WTC11 (cell line): ENCODE measurements at regions not wholly inside any gene's neighbourhood (a gene's known extent, or its start where the extent isn't known, plus 50 kb on each side); places are given as distances from the start of the nearest gene placed in this dataset.

Experiments used
- ATAC-seq: fragments of 200-7000 bp; cut with Tn5 transposase; 2 replicates; pipeline ENCODE4 v1.10.0; 2021; ENCODE audit warnings: mild to moderate bottlenecking, moderate library complexity
- CTCF ChIA-PET: fragments of 300-600 bp; sonication (Branson Sonifier 250); formaldehyde crosslinking; loops from one replicate; lab custom pipeline; 2021; ENCODE audit warnings: antibody characterized with exemption; lab: Charles Lee
- POLR2A ChIA-PET: fragments of 350-600 bp; sonication (Branson Sonifier 250); formaldehyde crosslinking; loops from one replicate; lab custom pipeline; 2021; ENCODE audit warnings: antibody characterized with exemption; lab: Charles Lee
- DNase-seq: peaks from one replicate; pipeline ENCODE4 v3.0.0; 2021; ENCODE audit warnings: low spot score
- H3K27ac Mint-ChIP-seq: 2 replicates; pipeline ENCODE4 v1.8.0; 2021; ENCODE audit warnings: mixed read lengths
- H3K27me3 Mint-ChIP-seq: 2 replicates; pipeline ENCODE4 v1.8.0; 2021; ENCODE audit warnings: low read depth, mild to moderate bottlenecking, moderate library complexity, mixed read lengths
- H3K36me3 Mint-ChIP-seq: 2 replicates; pipeline ENCODE4 v1.8.0; 2021; ENCODE audit warnings: mixed read lengths
- H3K4me1 Mint-ChIP-seq: 2 replicates; pipeline ENCODE4 v1.8.0; 2022; ENCODE audit warnings: mixed read lengths
- H3K4me3 Mint-ChIP-seq: 2 replicates; pipeline ENCODE4 v1.8.0; 2021; ENCODE audit warnings: mild to moderate bottlenecking, moderate library complexity, mixed read lengths
- H3K9me3 Mint-ChIP-seq: 2 replicates; pipeline ENCODE4 v1.8.0; 2021; ENCODE audit warnings: mixed read lengths
- CBFB ChIP-seq: sonication (generic); formaldehyde crosslinking; IDR thresholded peaks from 2 replicates; pipeline ENCODE4 v1.8.1; 2022; ENCODE audit warnings: mild to moderate bottlenecking, low read depth, missing genetic modification reagents
- CREB1 ChIP-seq: sonication (generic); formaldehyde crosslinking; IDR thresholded peaks from 2 replicates; pipeline ENCODE4 v1.8.0; 2023; ENCODE audit warnings: mild to moderate bottlenecking, missing genetic modification reagents
- FOXK1 ChIP-seq: sonication (generic); formaldehyde crosslinking; IDR thresholded peaks from 2 replicates; pipeline ENCODE4 v1.8.0; 2022; ENCODE audit warnings: mild to moderate bottlenecking, moderate library complexity, missing genetic modification reagents
- JAZF1 ChIP-seq: fragments of 250-450 bp; sonication (Bioruptor Pico); IDR thresholded peaks from 2 replicates; pipeline ENCODE4 v1.9.0; 2021; ENCODE audit warnings: moderate library complexity, mild to moderate bottlenecking, inconsistent platforms
- MXD4 ChIP-seq: fragments of 250-450 bp; sonication (Bioruptor Pico); IDR thresholded peaks from 2 replicates; pipeline ENCODE4 v1.8.0; 2021; ENCODE audit warnings: mild to moderate bottlenecking, moderate library complexity, borderline replicate concordance
- NFE2L1 ChIP-seq: sonication (generic); formaldehyde crosslinking; IDR thresholded peaks from 2 replicates; pipeline ENCODE4 v1.8.1; 2023; ENCODE audit warnings: missing genetic modification reagents
- SOX15 ChIP-seq: fragments of 250-450 bp; sonication (Bioruptor Pico); IDR thresholded peaks from 2 replicates; pipeline ENCODE4 v1.9.0; 2021; ENCODE audit warnings: mild to moderate bottlenecking
- TCF7 ChIP-seq: sonication (generic); formaldehyde crosslinking; IDR thresholded peaks from 2 replicates; pipeline ENCODE4 v1.8.0; 2022; ENCODE audit warnings: mild to moderate bottlenecking, low read depth, missing genetic modification reagents, moderate library complexity
- ZNF263 ChIP-seq: sonication (generic); formaldehyde crosslinking; IDR thresholded peaks from 2 replicates; pipeline ENCODE4 v1.8.1; 2022; ENCODE audit warnings: low read depth, mild to moderate bottlenecking, moderate library complexity, missing genetic modification reagents
- ZNF423 ChIP-seq: fragments of 250-450 bp; sonication (Bioruptor Pico); IDR thresholded peaks from 2 replicates; pipeline ENCODE4 v2.1.2; 2022; ENCODE audit warnings: mild to moderate bottlenecking, moderate library complexity
- TF ChIP-seq, protein P1 (sequence below): sonication (generic); formaldehyde crosslinking; IDR thresholded peaks from 2 replicates; pipeline ENCODE4 v1.8.1; 2022; ENCODE audit warnings: low read depth, mild to moderate bottlenecking, moderate library complexity, missing genetic modification reagents, borderline replicate concordance
- TF ChIP-seq, protein P2 (sequence below): sonication (generic); formaldehyde crosslinking; IDR thresholded peaks from 2 replicates; pipeline ENCODE4 v1.8.1; 2023; ENCODE audit warnings: mild to moderate bottlenecking, missing genetic modification reagents, moderate library complexity
- TF ChIP-seq, protein P3 (sequence below): fragments of 250-450 bp; sonication (Bioruptor Pico); IDR thresholded peaks from 2 replicates; pipeline ENCODE4 v1.9.0; 2021; ENCODE audit warnings: mild to moderate bottlenecking, borderline replicate concordance
- TF ChIP-seq, protein P4 (sequence below): sonication (generic); formaldehyde crosslinking; conservative IDR thresholded peaks from 2 replicates; pipeline ENCODE4 v1.8.1; 2023; ENCODE audit warnings: mild to moderate bottlenecking, low read depth, missing genetic modification reagents, moderate library complexity
- TF ChIP-seq, protein P5 (sequence below): fragments of 250-450 bp; sonication (Bioruptor Pico); conservative IDR thresholded peaks from 2 replicates; pipeline ENCODE4 v1.9.0; 2021; ENCODE audit warnings: mild to moderate bottlenecking

DNA sequence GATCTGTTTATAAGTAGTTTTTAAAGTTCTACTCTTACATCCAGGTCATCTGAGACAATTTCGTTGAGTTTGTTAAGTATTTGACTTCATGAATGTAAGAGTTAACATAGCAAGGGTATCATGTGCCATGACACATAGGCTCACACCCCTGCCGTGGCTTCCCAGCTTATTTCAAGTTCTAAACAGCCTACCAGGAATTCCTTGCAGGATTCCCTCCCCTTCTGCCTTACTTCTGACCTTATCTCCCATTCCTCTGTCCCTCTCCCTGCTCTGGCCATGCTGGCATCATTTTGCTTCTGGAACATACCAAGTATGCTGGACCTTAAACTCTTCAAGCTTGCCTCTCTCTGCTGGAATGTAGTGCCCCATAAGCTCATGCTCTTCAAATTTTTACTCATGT is 369.9 kb upstream of the PCDH7 start:
- ChIA-PET POLR2A (no interaction called here), CTCF (no interaction called here)
- Mint-ChIP-seq H3K36me3 (no peaks in the 10 kb centered on the region), H3K4me1 (peaks cover 8% of the 10 kb centered on the region), H3K4me3 (no peak overlapping the region), H3K27me3 (no peaks in the 10 kb centered on the region), H3K9me3 (no peaks in the 10 kb centered on the region), H3K27ac (no peak overlapping the region)
- no peak for ATAC-seq
- TF ChIP-seq FOXK1 (CRISPR knock-in tag) (no peak), JAZF1 (CRISPR knock-in tag) (no peak), MXD4 (no peak), TCF7 (no peak), CREB1 (CRISPR knock-in tag) (no peak), ZNF423 (CRISPR knock-in tag) (no peak), SOX15 (CRISPR knock-in tag) (no peak), CBFB (CRISPR knock-in tag) (no peak)
- TF ChIP-seq, protein P1, sequence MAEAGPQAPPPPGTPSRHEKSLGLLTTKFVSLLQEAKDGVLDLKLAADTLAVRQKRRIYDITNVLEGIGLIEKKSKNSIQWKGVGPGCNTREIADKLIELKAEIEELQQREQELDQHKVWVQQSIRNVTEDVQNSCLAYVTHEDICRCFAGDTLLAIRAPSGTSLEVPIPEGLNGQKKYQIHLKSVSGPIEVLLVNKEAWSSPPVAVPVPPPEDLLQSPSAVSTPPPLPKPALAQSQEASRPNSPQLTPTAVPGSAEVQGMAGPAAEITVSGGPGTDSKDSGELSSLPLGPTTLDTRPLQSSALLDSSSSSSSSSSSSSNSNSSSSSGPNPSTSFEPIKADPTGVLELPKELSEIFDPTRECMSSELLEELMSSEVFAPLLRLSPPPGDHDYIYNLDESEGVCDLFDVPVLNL (CRISPR knock-in tag): no peak
- TF ChIP-seq, protein P2, sequence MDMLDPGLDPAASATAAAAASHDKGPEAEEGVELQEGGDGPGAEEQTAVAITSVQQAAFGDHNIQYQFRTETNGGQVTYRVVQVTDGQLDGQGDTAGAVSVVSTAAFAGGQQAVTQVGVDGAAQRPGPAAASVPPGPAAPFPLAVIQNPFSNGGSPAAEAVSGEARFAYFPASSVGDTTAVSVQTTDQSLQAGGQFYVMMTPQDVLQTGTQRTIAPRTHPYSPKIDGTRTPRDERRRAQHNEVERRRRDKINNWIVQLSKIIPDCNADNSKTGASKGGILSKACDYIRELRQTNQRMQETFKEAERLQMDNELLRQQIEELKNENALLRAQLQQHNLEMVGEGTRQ (CRISPR knock-in tag): no peak
- TF ChIP-seq, protein P3, sequence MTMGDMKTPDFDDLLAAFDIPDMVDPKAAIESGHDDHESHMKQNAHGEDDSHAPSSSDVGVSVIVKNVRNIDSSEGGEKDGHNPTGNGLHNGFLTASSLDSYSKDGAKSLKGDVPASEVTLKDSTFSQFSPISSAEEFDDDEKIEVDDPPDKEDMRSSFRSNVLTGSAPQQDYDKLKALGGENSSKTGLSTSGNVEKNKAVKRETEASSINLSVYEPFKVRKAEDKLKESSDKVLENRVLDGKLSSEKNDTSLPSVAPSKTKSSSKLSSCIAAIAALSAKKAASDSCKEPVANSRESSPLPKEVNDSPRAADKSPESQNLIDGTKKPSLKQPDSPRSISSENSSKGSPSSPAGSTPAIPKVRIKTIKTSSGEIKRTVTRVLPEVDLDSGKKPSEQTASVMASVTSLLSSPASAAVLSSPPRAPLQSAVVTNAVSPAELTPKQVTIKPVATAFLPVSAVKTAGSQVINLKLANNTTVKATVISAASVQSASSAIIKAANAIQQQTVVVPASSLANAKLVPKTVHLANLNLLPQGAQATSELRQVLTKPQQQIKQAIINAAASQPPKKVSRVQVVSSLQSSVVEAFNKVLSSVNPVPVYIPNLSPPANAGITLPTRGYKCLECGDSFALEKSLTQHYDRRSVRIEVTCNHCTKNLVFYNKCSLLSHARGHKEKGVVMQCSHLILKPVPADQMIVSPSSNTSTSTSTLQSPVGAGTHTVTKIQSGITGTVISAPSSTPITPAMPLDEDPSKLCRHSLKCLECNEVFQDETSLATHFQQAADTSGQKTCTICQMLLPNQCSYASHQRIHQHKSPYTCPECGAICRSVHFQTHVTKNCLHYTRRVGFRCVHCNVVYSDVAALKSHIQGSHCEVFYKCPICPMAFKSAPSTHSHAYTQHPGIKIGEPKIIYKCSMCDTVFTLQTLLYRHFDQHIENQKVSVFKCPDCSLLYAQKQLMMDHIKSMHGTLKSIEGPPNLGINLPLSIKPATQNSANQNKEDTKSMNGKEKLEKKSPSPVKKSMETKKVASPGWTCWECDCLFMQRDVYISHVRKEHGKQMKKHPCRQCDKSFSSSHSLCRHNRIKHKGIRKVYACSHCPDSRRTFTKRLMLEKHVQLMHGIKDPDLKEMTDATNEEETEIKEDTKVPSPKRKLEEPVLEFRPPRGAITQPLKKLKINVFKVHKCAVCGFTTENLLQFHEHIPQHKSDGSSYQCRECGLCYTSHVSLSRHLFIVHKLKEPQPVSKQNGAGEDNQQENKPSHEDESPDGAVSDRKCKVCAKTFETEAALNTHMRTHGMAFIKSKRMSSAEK: no peak
- TF ChIP-seq, protein P4, sequence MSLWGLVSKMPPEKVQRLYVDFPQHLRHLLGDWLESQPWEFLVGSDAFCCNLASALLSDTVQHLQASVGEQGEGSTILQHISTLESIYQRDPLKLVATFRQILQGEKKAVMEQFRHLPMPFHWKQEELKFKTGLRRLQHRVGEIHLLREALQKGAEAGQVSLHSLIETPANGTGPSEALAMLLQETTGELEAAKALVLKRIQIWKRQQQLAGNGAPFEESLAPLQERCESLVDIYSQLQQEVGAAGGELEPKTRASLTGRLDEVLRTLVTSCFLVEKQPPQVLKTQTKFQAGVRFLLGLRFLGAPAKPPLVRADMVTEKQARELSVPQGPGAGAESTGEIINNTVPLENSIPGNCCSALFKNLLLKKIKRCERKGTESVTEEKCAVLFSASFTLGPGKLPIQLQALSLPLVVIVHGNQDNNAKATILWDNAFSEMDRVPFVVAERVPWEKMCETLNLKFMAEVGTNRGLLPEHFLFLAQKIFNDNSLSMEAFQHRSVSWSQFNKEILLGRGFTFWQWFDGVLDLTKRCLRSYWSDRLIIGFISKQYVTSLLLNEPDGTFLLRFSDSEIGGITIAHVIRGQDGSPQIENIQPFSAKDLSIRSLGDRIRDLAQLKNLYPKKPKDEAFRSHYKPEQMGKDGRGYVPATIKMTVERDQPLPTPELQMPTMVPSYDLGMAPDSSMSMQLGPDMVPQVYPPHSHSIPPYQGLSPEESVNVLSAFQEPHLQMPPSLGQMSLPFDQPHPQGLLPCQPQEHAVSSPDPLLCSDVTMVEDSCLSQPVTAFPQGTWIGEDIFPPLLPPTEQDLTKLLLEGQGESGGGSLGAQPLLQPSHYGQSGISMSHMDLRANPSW (CRISPR knock-in tag): no peak
- DNase-seq: no peak

DNA sequence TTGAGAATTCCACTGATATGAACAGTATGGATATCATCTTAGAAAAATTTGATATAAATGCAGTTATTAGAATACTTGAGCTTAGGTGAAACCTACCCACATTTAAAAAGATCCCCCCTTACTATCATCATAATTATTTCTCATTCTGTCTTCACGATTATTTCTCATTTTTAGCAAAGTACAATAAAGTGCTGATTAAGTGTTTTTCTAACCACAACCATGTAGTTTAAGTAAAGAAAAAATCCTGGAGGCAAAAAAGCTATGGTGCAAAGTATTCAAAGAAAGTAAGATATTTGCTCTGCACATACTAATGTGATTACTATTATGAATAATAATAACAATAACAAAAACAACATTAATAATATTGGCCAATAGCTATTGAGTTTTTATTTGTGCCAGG is 365.6 kb upstream of the PCDH7 start:
- no peak for DNase-seq
- peaks cover 5% of the 10 kb centered on the region for H3K9me3 Mint-ChIP-seq
- ATAC-seq: no peak
- H3K36me3 Mint-ChIP-seq: no peaks in the 10 kb centered on the region
- ChIA-PET CTCF (interaction anchor here (1.2 kb wide), 1 partner anchor 26 kb away, joined by 3 read pairs; no protein-coding TSS in a partner anchor), POLR2A (no interaction called here)
- no peak overlapping the region for H3K4me3 Mint-ChIP-seq
- TF ChIP-seq NFE2L1 (CRISPR knock-in tag): no peak
- TF ChIP-seq ZNF263 (CRISPR knock-in tag): no peak
- TF ChIP-seq, protein P5, sequence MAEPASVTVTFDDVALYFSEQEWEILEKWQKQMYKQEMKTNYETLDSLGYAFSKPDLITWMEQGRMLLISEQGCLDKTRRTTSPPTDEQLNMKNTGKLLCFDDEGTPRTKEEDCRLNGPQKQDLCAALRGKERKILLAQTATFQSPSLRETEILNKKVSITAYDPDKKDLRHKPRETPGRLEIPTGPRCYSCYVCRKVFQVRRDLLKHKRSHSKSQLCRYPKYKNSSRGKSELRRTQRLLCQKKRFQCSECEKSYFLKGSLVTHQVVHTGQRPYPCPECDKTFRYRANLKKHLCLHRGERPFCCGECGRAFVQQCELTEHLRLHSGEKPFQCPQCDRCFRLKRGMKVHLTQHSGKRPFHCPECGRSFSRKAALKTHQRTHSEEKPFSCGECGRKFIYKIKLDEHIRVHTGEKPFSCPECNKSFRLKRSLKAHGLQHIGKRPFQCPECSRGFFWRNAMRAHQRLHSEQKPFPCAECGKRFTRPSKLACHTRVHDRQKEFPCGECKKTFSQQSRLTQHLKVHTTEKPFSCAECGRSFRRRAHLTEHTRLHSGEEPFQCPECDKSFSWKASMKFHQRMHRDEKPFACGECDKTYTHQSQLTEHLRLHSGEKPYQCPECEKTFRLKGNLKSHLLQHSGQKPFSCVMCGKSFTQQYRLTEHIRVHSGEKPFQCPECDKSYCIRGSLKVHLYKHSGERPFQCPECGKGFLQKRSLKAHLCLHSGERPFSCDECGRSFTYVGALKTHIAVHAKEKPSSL (CRISPR knock-in tag): no peak
- peaks cover 6% of the 10 kb centered on the region for H3K4me1 Mint-ChIP-seq
- no peak overlapping the region for H3K27ac Mint-ChIP-seq
- no peaks in the 10 kb centered on the region for H3K27me3 Mint-ChIP-seq
